Muscle of back (tissue), 3 donors: ENCODE measurements at regions not wholly inside any gene's neighbourhood (a gene's known extent, or its start where the extent isn't known, plus 50 kb on each side); places are given as distances from the start of the nearest gene placed in this dataset.
A peak's percentile ranks its signal among the peaks of the same experiment; 100 is the strongest.

Source experiments
- DNase-seq, 3 donors: peaks; one replicate each; pipeline versions ENCODE4 v3.0.0 to v3.0.0-alpha.2; 2013

DNA sequence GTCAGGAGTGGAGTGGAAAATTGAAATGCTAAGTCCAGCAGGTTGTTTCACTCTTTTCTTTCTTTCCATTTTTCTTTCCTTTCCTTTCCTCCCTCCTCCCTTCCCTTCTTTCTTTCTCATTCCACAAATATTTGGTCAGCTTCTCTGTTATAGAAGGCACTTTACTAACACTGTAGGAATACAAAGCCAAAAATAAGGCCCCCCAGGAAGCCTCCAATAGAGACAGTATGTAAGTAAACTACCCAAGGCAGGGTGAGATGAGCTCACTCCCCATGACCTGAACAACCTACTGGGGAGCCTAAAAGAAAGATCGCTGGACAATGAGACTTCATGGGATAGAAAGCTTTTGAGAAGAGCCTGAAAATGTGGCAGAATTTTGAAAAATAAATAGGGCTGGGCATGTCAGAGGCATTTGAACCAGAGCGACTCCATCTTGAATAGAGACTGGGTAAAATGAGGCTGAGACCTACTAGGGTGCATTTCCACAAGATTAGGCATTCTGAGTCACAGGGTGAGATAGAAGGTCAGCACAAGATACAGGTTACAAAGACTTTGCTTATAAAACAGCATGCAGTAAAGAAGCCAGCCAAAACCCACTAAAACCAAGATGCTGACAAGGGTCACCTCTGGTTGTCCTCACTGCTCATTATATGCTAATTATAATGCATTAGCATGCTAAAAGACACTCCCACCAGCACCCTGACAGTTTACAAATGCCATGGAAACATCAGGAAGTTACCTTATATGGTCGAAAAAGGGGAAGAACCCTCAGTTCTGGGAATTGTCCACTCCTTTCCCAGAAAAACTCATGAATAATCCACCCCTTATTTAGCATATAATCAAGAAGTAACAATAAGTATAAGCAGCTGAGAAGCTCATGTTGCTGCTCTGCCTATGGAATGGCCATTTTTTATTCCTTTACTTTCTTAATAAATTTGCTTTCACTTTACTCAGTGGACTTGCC, 158.9 kb upstream of the EGFLAM start:
- DNase-seq: no peak

DNA sequence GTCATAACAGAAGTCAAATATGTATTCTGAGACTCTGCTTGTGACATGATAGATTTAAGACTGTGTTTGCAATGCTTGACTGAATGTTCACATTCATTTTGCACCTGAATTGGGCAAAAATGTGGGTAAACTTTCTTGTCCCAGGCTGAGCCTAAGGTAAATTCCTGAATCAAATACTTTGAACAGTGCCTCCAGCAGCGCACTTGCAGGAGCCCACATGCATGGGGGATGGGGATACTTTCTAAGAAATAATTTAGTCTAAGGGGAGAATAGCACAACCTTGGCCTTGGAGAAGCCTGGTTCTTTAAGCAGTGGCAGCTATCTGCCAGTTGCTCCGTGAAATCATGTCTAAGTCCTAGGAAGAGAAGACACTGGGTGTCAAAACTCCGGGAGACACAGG, 163.5 kb upstream of the EGFLAM start:
- DNase-seq: no peak

DNA sequence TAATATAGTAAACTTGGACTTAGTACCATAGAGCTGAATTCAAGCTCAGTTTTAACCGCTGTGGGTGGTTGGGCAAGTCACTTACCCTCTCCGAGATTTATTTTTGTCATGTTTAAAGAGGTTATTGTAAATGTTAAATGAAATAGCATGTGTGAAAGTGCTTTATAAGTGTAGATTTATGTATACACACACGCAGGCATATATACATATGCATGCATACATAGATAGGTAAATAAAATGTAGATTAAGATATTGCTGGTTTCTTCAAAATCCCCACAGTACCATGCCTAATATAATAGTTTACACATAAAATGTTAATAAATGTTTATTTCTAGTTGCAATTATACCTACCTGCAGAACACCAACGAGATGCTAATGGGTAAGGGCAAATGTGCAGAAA, 164.5 kb upstream of the EGFLAM start:
- no peak for DNase-seq

DNA sequence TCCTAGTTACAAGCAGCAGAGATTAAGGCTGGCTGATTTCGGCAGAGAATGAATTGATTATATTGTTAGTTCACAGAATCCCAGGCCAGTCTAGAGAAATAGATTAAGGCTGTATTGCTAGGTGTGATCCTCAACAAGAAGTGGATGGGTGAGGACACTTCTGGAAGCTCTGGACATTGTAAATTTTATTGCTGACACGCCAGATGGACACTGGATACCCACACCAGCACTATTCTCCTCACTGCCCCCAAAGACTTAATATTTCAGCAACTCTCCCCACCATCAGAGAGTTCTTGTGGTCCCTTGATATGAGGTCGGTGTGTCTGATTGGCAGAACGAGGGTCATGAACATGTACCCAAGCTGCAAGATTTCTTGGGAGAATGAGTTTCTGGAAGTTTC, 171.6 kb upstream of the EGFLAM start:
- DNase-seq: no peak

DNA sequence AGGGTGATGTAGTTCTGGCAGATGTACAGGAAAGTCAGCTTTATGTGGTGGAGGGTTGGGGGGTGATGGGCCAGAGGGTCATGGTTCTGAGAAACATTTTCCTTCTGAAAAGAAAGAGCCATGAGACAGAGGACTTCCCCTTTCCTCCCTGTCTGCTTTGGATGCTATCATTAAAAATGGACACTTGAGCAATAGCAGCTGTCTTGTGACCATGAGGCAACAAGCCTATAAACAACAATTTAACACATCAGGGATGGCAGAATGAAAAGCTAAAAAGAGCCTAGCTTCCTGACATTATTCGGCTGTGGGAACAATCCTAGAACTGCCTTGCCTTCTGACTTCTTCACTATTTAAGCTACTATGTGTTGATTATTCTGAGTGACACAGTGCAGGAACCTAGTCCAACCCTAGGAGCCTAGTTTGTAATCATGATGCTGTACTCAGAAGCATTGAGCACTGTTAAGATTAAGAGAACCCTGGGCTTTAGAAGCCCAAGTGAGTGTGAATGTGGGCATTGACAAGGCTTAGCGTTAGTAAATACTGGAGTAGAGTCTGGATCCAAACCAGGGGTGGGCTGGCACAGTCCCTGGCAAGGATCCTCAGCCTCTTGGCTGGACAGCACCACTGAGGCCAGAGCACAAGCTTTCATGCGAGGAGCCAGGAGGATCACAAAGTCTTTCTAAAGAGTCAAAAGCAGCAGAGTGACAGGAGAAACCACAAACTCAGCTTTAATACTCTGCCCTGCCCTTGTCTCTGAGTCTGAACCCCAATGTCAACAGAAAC, 178.5 kb upstream of the EGFLAM start:
- no peak for DNase-seq

DNA sequence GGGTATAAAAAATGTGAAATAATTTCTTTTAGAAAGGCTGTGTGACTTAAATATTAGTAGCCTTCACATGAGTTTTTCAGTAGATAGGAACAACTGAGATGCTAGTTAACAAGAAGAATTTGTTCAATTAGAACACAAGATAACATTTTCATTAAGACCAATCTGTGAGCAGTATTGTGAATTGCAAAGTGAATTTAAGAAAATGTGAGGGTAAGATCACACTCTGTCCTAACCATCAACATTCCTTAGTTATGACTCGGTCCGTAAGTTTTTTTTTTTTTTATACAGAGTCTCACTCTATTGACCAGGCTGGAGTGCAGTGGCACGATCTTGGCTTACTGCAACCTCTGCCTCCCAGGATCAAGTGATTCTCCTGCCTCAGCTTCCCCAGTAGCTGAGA, 180.2 kb upstream of the EGFLAM start:
- no peak for DNase-seq

DNA sequence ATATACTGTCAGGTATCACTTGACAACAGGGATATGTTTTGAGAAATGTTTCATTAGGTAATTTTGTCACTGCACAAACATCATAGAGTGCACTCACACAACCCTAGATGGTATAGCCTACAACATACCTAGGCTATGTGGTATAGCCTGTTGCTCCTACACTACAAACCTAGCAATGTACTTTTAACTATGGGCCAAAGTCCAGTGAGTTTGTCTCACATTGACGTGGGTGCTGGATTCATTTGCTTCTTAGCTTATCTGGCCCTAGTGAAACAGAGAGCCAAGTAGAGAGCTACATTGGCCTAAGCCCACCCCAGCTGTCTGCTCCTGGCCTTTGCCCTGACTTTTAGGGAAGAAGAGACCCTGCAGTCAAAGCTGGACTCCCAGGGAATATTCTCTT, 180.7 kb upstream of the EGFLAM start:
- DNase-seq: no peak

DNA sequence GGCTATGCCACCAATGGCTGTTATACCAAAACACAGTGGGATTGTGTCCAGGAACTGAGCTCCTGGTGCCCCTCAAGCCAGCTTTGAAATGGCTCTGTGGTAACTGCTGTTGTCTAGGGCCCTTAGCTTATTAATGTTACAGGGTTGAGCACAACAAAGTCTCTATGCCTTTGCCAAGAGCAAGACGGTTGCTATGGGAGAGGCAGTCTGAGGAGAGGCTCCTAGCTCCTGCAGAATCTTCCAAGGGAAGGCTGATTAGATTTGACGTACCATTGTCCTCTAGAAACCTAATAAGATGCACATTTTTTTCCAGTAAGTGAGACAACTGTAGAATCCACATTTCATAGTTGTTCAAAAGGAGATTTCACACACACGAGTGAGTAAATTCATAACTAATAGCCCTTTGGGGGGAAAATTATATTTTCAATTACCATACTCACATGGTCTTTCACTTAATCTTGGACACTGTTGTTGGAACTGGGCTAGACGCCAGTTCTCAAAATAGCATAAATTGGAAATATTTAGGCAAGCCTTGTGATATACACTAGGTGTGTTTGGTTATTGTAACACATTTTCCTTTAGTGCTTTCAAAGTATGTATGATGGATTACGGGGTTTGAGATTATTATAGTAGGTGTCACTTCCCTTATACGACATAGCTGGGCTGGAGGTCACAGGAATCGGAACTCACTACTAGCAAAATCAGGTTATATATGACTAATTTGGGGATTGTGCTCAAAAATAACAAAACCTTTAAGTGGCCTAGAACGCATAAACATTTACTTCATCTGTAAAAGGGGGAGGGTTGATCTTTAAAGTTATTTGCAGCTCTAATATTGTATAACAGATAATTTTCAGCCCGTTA, 186.3 kb upstream of the EGFLAM start:
- DNase-seq: peak; percentile 12 to 68 (median 52)

DNA sequence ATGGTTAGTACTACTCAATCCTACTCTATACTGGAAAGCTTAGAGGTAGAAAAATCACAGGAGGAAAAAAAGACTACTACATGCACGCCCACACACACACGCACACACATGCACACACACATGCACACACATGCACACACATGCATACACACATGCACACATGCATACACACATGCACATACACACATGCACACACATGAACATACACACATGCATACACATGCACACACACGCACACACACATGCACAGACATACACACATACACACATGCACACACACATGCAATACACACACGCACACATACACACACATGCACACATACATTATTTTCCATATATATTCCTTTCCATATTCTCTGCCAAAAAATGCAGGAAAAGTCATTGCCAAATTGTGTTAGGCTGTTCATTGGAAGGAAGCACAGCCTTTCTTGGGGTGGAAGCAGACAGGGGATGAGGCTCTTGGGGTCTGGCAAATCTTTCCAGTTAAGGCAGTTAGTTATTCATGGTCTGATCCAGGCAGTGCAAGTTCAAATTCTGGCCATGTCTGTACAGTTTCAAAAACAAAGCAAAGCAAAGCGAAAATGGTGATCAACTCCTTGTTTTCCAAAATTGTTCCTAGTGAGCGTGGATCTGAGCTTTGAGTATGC, 187.9 kb upstream of the EGFLAM start:
- DNase-seq: peak in 1 of 3 donors; percentile 51

DNA sequence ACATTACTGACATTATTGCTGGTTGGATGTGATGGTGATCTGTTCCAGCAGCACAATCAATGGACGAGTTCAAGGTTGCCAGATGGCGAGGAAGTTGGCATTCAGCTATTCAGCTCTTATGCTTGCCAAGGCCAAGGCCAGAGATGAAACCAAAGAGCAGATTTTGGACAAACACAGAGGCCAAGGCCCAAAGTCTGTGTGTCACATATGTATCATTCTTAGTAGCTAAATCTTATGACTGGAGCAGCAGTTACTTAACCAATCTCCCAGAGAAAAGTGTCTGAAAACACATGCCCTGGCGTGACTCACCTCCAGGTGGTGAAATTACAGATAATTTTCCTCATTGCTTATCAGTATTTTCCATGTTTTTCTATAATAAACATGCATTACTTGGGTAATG, 189.0 kb upstream of the EGFLAM start:
- no peak for DNase-seq

DNA sequence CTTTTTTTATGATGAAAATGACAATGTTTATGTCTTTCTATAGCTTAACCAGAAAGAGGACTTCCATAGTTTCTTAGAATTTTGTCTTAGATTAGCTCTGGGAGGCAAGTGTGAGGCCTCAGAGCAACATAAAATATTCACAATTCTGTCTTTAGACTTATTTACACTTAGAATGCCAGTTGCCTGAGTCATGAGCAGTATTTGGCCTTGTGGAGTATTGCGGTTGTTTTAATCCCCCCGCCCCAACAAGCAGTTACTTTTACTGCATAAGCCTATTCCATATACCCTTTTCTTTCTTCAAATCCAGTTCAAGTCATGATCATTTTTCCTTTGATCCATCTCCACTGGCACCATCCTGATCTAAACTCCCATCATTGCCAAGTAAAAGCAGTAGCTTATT, 198.0 kb upstream of the EGFLAM start:
- DNase-seq: no peak

DNA sequence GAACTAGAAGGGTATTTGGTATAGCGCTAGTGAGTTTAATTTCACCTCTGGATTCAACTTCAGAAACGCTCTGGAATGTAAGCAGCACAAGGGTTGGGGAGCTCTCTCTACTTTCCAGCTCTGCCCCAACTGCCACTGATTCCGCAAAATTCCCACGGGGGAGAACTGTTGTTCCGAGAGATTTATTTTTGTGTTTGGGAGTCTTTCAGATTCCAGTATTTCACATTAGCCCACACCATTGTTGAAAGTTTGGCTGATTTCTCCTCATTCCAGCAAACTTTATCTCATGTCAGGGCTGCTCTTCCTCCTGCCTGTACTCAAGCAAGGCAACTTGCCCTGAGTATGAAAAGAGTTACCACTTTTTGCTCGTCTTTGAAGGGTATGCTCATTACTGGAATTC, 198.5 kb upstream of the EGFLAM start:
- DNase-seq: no peak

DNA sequence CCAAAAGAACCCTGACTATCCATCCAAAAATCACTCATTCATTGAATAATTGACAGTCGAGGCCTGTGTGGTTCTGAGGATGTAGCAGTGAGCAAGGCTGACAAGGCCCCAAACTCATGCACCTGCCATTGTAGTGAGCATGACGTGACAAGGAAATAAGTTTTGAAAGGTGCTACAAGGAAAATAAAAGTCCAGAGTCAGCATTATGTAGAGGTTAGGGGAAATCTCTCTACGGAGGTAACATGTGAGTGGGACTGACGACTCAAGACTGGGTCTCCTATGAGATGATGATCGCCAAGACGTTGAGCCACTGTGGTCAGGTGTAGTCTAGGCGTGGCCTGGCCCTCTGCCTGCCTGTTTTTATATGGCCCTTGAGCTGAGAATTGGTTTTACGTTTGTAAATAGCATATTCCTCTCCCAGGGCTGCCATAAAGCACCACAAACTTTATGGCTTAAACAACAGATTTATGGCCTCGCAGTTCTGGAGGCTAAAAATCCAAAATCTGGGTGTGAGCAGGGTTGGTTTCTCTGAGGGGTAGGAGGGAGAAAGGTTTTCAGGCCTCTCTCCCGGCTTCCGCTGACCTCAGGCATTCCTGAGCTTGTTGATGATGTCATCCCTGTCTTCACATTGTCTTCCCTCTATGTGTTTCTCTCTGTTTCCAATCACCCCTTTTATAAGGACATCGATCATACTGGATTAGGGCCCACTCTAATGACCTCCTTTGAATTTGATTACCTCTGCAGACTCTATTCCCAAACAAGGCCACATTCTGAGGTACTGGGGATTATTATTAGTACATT, 206.4 kb upstream of the EGFLAM start:
- no peak for DNase-seq

DNA sequence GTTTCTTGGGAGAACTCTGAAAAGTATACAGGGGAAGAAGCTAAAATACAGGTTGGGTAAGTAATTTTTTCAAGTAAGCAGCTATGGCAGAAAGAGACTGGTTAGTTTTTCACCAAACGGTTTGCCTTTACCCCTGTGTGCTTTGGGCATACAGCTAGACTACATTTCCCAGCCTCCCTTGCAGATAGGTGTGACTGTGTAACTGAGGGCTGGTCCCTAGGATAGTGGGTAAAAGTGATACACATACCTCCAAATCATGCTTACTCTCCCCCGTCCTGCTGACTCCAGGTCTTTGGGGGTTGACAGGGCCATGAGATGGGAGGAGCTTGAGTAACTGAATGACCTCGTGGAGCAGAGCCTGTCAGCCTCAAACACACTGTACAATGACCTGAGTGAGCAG, 208.6 kb upstream of the GDNF start:
- DNase-seq: no peak

DNA sequence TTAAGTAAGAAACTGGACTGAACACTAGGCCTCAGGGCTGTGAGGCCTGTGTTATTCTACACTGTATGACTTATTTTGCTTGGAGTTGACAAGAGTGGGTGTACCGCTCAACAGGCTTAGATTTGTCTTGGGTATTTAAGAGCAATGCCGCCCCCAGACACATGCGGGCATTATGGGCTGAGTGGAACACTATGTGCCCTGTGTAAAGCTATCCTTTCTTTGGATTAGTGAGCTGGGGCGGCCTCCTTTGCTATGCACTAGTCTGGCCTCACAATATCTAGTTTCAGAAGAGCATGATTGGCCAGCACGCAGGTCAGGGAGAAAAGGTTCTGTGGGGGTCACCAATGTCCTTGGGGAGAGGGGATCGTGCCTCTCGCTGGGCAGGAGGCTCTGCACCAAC, 206.3 kb upstream of the GDNF start:
- DNase-seq: peak; percentile 2 to 21 (median 4)

DNA sequence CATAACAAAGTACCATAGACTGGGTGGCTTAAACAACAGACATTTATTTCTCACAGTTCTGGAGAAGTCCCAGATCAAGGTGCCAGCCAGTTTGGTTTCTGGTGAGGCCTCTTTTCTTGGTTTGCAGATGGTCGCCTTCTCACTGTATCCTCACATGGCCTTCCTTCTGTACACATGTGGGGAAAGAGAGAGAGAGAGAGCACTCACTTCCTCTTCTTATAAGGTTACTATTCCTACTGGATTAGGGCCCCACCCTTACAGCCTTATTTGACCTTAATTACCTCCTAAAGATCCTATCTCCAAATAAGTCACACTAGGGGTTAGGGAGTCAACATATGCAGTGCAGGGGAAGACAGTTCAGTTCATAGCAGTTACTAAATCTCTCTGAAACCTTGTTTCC, 205.6 kb upstream of the GDNF start:
- DNase-seq: no peak

DNA sequence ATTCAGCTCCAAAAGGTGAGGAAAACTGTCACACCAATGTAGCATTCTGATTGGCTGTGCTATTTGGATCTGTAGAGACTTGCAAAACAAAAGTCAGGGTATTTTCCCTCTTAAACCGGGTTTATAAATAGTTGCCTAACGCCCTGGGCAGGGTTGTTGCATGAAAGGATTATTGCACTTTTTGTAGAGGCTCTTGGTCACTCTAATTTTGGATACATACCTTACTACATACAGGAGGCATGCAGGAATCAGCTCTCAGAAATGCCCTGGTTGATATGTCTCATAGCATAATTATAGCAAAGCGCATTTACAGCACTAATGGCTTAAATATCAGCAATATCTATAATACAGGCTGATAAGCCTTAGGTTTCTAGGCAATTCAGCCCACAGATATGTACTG, 200.0 kb upstream of the GDNF start:
- DNase-seq: no peak

DNA sequence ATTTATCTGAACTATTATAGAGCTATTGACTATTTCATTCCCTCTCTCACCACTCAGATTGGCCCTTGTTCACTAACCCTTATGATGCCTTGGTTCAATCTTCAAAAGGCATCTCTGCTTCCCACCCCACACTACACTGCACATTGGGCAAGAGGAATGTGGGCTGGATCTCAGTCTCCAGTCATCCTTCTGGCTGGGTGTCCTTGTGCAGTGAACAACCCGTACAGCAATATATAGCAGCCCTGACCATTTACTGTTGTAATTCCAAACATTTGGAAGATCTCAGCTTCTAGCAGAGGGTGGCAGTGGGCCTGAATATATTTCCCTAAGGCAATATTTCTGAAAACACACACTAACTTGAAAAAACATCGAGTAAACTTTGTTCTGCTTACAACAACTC, 199.2 kb upstream of the GDNF start:
- no peak for DNase-seq

DNA sequence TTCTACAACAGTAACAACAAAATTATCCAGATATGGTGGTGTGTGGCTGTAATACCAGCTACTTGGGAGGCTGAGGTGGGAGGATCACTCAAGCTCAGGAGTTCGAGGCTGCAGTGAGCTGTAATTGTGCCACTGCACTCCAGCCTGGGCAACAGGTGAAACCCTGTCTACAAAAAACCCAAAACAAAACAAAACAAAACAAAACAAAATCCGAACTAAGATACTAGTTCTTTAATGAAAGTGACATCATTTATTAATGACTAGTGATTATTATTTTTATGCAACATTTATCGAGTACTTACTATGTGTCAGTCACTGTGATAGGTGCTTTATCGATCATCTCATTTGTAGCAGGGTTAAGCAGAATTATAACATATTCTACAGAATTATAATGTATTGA, 196.9 kb upstream of the GDNF start:
- DNase-seq: no peak

DNA sequence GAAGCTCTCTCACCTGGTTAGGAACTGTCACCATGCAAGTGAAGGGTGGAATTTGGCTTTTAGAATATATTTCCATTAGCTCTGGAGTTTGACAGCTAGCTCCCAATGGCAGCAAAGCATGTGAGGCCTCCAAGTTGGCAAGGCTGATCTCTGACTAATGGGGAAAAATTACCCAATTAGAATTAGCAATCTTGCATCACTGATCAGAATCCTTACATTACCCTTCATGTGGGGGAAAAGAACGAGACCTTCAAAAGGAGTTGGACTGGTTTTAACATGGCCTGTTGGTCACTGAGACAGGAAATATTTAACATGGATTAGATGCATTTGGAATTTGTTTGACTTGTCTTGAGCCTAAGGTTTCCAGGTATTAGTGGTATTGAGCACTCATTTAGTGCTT, 192.3 kb upstream of the GDNF start:
- no peak for DNase-seq

DNA sequence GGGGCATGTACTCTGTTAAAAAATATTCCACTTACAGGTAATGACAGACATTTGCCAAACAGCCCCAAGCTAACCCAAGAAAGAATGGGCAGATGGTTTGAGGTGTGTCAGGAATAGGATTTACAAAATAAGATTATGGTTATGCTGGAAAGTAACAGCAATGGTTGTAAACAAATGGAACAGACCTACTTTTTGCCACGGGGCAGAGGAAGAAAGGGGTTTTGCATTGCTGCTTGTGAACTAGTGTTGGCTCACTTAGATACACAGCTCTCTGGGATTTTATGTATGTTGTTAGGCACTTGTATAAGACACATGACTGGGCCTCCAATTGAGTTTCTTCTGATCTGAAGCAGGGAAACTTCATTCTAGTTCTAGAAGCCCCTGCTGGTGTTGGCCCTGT, 191.5 kb upstream of the GDNF start:
- DNase-seq: no peak
